IMR-90 (cell line): ENCODE measurements at regions not wholly inside any gene's neighbourhood (a gene's known extent, or its start where the extent isn't known, plus 50 kb on each side); places are given as distances from the start of the nearest gene placed in this dataset.

ENCODE experiments used
- ATAC-seq: fragments of 200-7000 bp; cut with Tn5 transposase; 2 replicates; pipeline ENCODE4 v1.9.1; 2020; ENCODE audit warnings: low read depth, mild to moderate bottlenecking, moderate library complexity
- BruUV-seq: library from RNA; stranded (reverse); fragments of 400-500 nt; replicated peaks from 2 replicates; lab custom pipeline; 2021; lab: Mats Ljungman, UMichigan
- CTCF ChIA-PET: fragments of 300-600 bp; formaldehyde crosslinking; extraction: SDS; loops from one replicate; lab custom pipeline; 2021; ENCODE audit warnings: antibody characterized with exemption; lab: Yijun Ruan, JAX
- POLR2A ChIA-PET: fragments of 300-600 bp; sonication (Branson Sonifier 250); formaldehyde crosslinking; loops from one replicate; lab custom pipeline; 2022; ENCODE audit warnings: antibody characterized with exemption; ENCODE audit not compliant: unreplicated experiment; lab: Charles Lee
- DNase-seq: peaks from one replicate; pipeline ENCODE4 v3.0.0; 2013
- H2AFZ ChIP-seq: replicated peaks from 2 replicates; pipeline ENCODE3; 2013; ENCODE audit warnings: low read length, mild to moderate bottlenecking; ENCODE audit not compliant: poor library complexity
- H2AK5ac ChIP-seq: 2 replicates; pipeline ENCODE4 v1.6.1; 2013; ENCODE audit warnings: low read depth, low read length, inconsistent platforms
- H2AK9ac ChIP-seq: replicated peaks from 2 replicates; pipeline ENCODE3; 2013; ENCODE audit warnings: mild to moderate bottlenecking, low read depth, low read length, moderate library complexity; ENCODE audit not compliant: poor library complexity
- H2BK120ac ChIP-seq: 2 replicates; pipeline ENCODE4 v1.6.1; 2013; ENCODE audit warnings: low read depth, low read length, inconsistent platforms
- H2BK15ac ChIP-seq: 3 replicates; pipeline ENCODE4 v1.6.1; 2013; ENCODE audit warnings: low read depth, low read length, inconsistent platforms
- H2BK20ac ChIP-seq: 2 replicates; pipeline ENCODE4 v1.6.1; 2013; ENCODE audit warnings: low read depth, mild to moderate bottlenecking, inconsistent platforms, low read length, moderate library complexity
- H2BK5ac ChIP-seq: 2 replicates; pipeline ENCODE4 v1.6.1; 2013; ENCODE audit warnings: mild to moderate bottlenecking, low read depth, low read length, inconsistent platforms; ENCODE audit not compliant: poor library complexity, severe bottlenecking
- H3K14ac ChIP-seq: replicated peaks from 2 replicates; pipeline ENCODE4 v1.6.1; 2013; ENCODE audit warnings: low read depth, low read length, inconsistent platforms
- H3K18ac ChIP-seq: 2 replicates; pipeline ENCODE4 v1.6.1; 2013; ENCODE audit warnings: low read depth, low read length, control low read depth
- H3K23ac ChIP-seq: 2 replicates; pipeline ENCODE4 v1.6.1; 2013; ENCODE audit warnings: low read depth, low read length, inconsistent platforms
- H3K27ac ChIP-seq: 2 replicates; pipeline ENCODE4 v1.5.1; 2013; ENCODE audit warnings: mild to moderate bottlenecking, control low read depth, low read length; ENCODE audit not compliant: insufficient read depth
- H3K27me3 ChIP-seq: 2 replicates; pipeline ENCODE4 v1.6.1; 2013; ENCODE audit warnings: low read length; ENCODE audit not compliant: control insufficient read depth, insufficient read depth
- H3K36me3 ChIP-seq: 2 replicates; pipeline ENCODE4 v1.6.1; 2013; ENCODE audit warnings: low read length, mixed read lengths; ENCODE audit not compliant: control insufficient read depth, insufficient read depth
- H3K4ac ChIP-seq: 2 replicates; pipeline ENCODE4 v1.6.1; 2013; ENCODE audit warnings: low read depth, low read length, inconsistent platforms
- H3K4me1 ChIP-seq: 2 replicates; pipeline ENCODE4 v1.6.1; 2013; ENCODE audit warnings: low read length, mixed read lengths; ENCODE audit not compliant: control insufficient read depth, insufficient read depth
- H3K4me2 ChIP-seq: 2 replicates; pipeline ENCODE4 v1.6.1; 2013; ENCODE audit warnings: low read depth, mild to moderate bottlenecking, control low read depth, low read length, moderate library complexity
- H3K4me3 ChIP-seq: 2 replicates; pipeline ENCODE4 v1.5.1; 2013; ENCODE audit warnings: low read depth, mild to moderate bottlenecking, control low read depth, low read length, moderate library complexity; ENCODE audit not compliant: insufficient read depth
- H3K56ac ChIP-seq: 2 replicates; pipeline ENCODE4 v1.6.1; 2013; ENCODE audit warnings: low read length, inconsistent platforms; ENCODE audit not compliant: insufficient read depth; ENCODE audit errors: extremely low read depth
- H3K79me1 ChIP-seq, 2 experiments: 2 replicates each; pipeline ENCODE4 v1.6.1; 2013; ENCODE audit warnings: low read length in 2 of 2, inconsistent platforms in 1 of 2, low read depth in 1 of 2
- H3K9ac ChIP-seq: 2 replicates; pipeline ENCODE4 v1.6.1; 2013; ENCODE audit warnings: low read depth, low read length, control low read depth
- H3K9me1 ChIP-seq: 2 replicates; pipeline ENCODE4 v1.6.1; 2013; ENCODE audit warnings: low read length, inconsistent platforms; ENCODE audit not compliant: insufficient read depth
- H3K9me3 ChIP-seq: 2 replicates; pipeline ENCODE4 v1.6.1; 2013; ENCODE audit warnings: low read length; ENCODE audit not compliant: control insufficient read depth, insufficient read depth
- H4K20me1 ChIP-seq: 2 replicates; pipeline ENCODE4 v1.6.1; 2013; ENCODE audit warnings: low read length, inconsistent platforms; ENCODE audit not compliant: insufficient read depth
- H4K5ac ChIP-seq: 2 replicates; pipeline ENCODE4 v1.6.1; 2013; ENCODE audit warnings: mild to moderate bottlenecking, low read depth, low read length, control low read depth
- H4K8ac ChIP-seq, 2 experiments: 2 replicates each; pipeline ENCODE4 v1.6.1; 2013; ENCODE audit warnings: low read depth in 2 of 2, low read length in 2 of 2, control low read depth in 1 of 2, inconsistent platforms in 1 of 2
- H4K91ac ChIP-seq: 2 replicates; pipeline ENCODE4 v1.6.1; 2013; ENCODE audit warnings: low read depth, low read length, inconsistent platforms; ENCODE audit not compliant: insufficient read depth
- RCOR1 ChIP-seq: IDR thresholded peaks from 2 replicates; pipeline ENCODE4 v1.6.1; 2012; ENCODE audit warnings: mild to moderate bottlenecking, low read length, improper control_type of control experiment; ENCODE audit not compliant: insufficient replicate concordance
- WGBS, 2 experiments: methylation state at CpG; one replicate each; pipeline versions ENCODE4 v1.1.5 to v1.1.7; 2013; ENCODE audit warnings: missing lambda C conversion rate in 2 of 2; ENCODE audit not compliant: insufficient read length in 1 of 2; ENCODE audit errors: extremely low coverage in 2 of 2; 5-methylcytosine and 5-hydroxymethylcytosine counted together
- dilution Hi-C: fragments of 300-500 bp; cut with HindIII; formaldehyde crosslinking; loops from one replicate; pipeline ENCODE4 v1.14.3; 2018; ENCODE audit warnings: low sequenced_read_pairs; ENCODE audit not compliant: unreplicated experiment
- in situ Hi-C: fragments of 300-500 bp; cut with MboI; formaldehyde crosslinking; loops from 3 replicates; pipeline ENCODE4 v1.14.3; 2019; ENCODE audit warnings: low sequenced_read_pairs, inconsistent platforms, mixed read lengths
- intact Hi-C: fragments of 100-400 bp; cut with micrococcal nuclease; formaldehyde crosslinking; loops from 2 replicates; pipeline ENCODE4 v1.10.0; 2022
- TF ChIP-seq, protein P1 (sequence below): fragments of 150-350 bp; IDR thresholded peaks from 2 replicates; pipeline ENCODE4 v1.6.1; 2017; ENCODE audit warnings: mild to moderate bottlenecking, antibody characterized with exemption, low read length, low read depth

DNA sequence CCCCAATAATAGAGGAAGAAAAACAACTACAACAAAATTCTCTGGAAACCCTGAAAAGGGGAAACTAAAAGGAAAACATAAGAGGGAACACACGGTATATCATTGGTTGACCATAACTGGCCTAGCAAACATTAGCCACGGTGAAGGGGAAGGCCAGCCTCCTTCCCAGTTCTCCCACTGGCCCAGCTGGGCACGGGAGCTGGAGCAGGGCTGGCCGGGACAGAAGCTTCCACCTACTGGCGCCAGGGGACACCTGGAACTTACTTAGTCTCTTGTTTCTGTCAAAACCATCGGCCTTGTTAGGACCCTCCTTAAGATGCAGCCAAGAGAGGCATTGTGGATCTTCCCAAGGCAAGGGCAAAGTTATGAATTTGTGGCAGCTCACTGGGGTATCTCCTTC, 56.1 kb upstream of the DLGAP1 start:
- DNase-seq (no peak), ATAC-seq (no peak)
- Histone ChIP-seq H3K18ac (no peak overlapping the region), H3K9me3 (peaks cover 3% of the 10 kb centered on the region; the same call in 1 of the 2 replicates), H3K79me1 (no peaks in the 10 kb centered on the region), H4K5ac (no peak overlapping the region), H3K4me2 (no peak overlapping the region), H4K20me1 (no peaks in the 10 kb centered on the region), H3K9ac (no peak overlapping the region), H3K36me3 (no peaks in the 10 kb centered on the region), H2BK5ac (no peak overlapping the region), H2AK5ac (no peak overlapping the region), H2BK20ac (no peak overlapping the region), H4K8ac (no peak overlapping the region), H3K4me3 (no peak overlapping the region), H3K4ac (no peak overlapping the region), H3K27me3 (no peaks in the 10 kb centered on the region), H2BK120ac (no peak overlapping the region), H3K4me1 (no peaks in the 10 kb centered on the region), H3K56ac (no peak overlapping the region), H3K14ac (no peak overlapping the region), H2AK9ac (no peak overlapping the region), H2AFZ (no peak overlapping the region), H3K9me1 (no peaks in the 10 kb centered on the region), H4K91ac (no peak overlapping the region), H3K27ac (no peak overlapping the region), H3K23ac (no peak overlapping the region), H2BK15ac (no peak overlapping the region)
- no CpG with 5 or more reads among the region's 6 CpGs for WGBS, 2 experiments
- BruUV-seq, result no TSS peak
- CTCF ChIA-PET, result no interaction called here
- TF ChIP-seq, protein P1, sequence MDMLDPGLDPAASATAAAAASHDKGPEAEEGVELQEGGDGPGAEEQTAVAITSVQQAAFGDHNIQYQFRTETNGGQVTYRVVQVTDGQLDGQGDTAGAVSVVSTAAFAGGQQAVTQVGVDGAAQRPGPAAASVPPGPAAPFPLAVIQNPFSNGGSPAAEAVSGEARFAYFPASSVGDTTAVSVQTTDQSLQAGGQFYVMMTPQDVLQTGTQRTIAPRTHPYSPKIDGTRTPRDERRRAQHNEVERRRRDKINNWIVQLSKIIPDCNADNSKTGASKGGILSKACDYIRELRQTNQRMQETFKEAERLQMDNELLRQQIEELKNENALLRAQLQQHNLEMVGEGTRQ, result no peak
- TF ChIP-seq RCOR1, result no peak
- POLR2A ChIA-PET, result no interaction called here
- intact Hi-C loops, result no loop called here
- dilution Hi-C loops, result no loop called here
- in situ Hi-C loops, result no loop called here
